HCT116 (cell line): ENCODE measurements at regions not wholly inside any gene's neighbourhood (a gene's known extent, or its start where the extent isn't known, plus 50 kb on each side); places are given as distances from the start of the nearest gene placed in this dataset.

Source experiments
- CTCF ChIP-seq, 3 experiments: fragments of 200-600 bp in 1 of 3; sonication (generic) in 1 of 3; IDR thresholded peaks in 2 of 3; conservative IDR thresholded peaks in 1 of 3; 2 replicates each; pipeline ENCODE4 v1.5.1; 2012 to 2017; ENCODE audit warnings: low read depth in 2 of 3, low read length in 2 of 3, antibody characterized with exemption in 1 of 3, borderline replicate concordance in 1 of 3, control low read depth in 1 of 3, mild to moderate bottlenecking in 1 of 3, mixed read lengths in 1 of 3, mixed run types in 1 of 3, moderate library complexity in 1 of 3; ENCODE audit not compliant: insufficient read depth in 1 of 3
- EZH2phosphoT487 ChIP-seq: fragments of 200-600 bp; IDR thresholded peaks from 2 replicates; pipeline ENCODE4 v1.6.1; 2018; ENCODE audit warnings: antibody characterized with exemption, borderline replicate concordance
- FOSL1 ChIP-seq: IDR thresholded peaks from 2 replicates; pipeline ENCODE4 v1.6.1; 2012; ENCODE audit warnings: low read depth
- JUND ChIP-seq: IDR thresholded peaks from 2 replicates; pipeline ENCODE4 v1.6.1; 2012
- POLR2A ChIP-seq: IDR thresholded peaks from 2 replicates; pipeline ENCODE4 v1.7.0; 2011; ENCODE audit warnings: borderline replicate concordance; ENCODE audit not compliant: insufficient read depth, insufficient read length; ENCODE audit errors: extremely low read depth
- POLR2AphosphoS5 ChIP-seq: IDR thresholded peaks from 2 replicates; pipeline ENCODE4 v1.6.1; 2011; ENCODE audit warnings: mild to moderate bottlenecking, low read depth, low read length, moderate library complexity
- RAD21 ChIP-seq: IDR thresholded peaks from 2 replicates; pipeline ENCODE4 v1.6.1; 2012; ENCODE audit warnings: low read depth, mild to moderate bottlenecking
- SP1 ChIP-seq: IDR thresholded peaks from 2 replicates; pipeline ENCODE4 v1.6.1; 2012; ENCODE audit warnings: low read depth
- ZNF274 ChIP-seq: fragments of 200-500 bp; sonication (Bioruptor generic); IDR thresholded peaks from 2 replicates; pipeline ENCODE4 v1.6.1; 2014; ENCODE audit warnings: mild to moderate bottlenecking, low read depth, low read length, inconsistent platforms

DNA sequence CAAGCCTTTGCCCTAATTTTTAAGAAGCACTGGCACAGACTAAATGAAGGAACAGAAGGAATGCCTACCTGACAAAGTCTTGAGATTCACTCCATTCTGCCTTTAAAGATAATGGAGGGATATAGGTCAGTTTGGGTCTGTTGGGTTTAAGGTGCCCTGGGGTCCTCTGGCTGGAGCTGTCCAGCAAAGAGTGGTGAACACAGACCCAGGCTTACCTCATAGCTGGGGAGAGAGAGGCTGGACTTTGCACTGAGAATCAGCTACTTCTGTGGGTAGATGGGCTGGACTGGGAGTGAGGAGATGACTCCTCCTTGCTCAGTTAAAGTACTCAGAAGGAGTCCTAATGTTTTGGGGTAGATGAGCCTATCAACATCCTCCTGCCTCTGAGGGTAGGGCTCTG, 64.4 kb upstream of the CXCR4 start:
- TF ChIP-seq CTCF (IDR thresholded peaks at IDR 0.05 in 2 of 3, conservative IDR thresholded peaks at IDR 0.05 in 1 of 3; ENCODE audit: borderline replicate concordance in 1 of 3, insufficient read depth in 1 of 3, low read depth in 2 of 3, low read length in 2 of 3) (no peak), POLR2AphosphoS5 (no peak), SP1 (no peak), JUND (no peak), POLR2A (no peak), EZH2phosphoT487 (no peak), ZNF274 (no peak), RAD21 (no peak), FOSL1 (no peak)
